ENCODE measurements at regions not wholly inside any gene's neighbourhood (a gene's known extent, or its start where the extent isn't known, plus 50 kb on each side); places are given as distances from the start of the nearest gene placed in this dataset.

DNA sequence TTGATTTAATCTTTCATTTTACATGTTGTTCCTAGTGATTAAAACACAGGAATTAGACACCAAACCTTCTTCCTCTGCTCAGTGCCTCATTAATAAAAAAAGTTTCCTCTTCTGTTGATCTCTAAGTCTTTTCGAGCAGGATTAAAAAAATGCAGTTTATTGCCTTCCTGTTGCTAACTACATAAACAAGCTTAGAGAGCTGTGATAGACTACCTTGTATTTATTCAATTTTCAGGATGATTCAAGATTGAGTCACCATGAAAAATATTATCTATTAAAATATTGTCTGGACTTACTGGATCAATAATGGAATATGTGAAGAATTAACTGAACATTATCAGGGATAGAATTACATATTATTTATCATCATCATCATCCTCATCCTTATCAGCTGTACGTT, 1089.6 kb upstream of the CNTNAP5 start:
- TF ChIP-seq, protein P1, sequence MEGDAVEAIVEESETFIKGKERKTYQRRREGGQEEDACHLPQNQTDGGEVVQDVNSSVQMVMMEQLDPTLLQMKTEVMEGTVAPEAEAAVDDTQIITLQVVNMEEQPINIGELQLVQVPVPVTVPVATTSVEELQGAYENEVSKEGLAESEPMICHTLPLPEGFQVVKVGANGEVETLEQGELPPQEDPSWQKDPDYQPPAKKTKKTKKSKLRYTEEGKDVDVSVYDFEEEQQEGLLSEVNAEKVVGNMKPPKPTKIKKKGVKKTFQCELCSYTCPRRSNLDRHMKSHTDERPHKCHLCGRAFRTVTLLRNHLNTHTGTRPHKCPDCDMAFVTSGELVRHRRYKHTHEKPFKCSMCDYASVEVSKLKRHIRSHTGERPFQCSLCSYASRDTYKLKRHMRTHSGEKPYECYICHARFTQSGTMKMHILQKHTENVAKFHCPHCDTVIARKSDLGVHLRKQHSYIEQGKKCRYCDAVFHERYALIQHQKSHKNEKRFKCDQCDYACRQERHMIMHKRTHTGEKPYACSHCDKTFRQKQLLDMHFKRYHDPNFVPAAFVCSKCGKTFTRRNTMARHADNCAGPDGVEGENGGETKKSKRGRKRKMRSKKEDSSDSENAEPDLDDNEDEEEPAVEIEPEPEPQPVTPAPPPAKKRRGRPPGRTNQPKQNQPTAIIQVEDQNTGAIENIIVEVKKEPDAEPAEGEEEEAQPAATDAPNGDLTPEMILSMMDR (IDR thresholded peaks at IDR 0.05; ENCODE audit: low read depth, low read length), result no peak
- no peak for TF ChIP-seq EZH2phosphoT487 (IDR thresholded peaks at IDR 0.05; ENCODE audit: low read depth)

Measured in OCI-LY3 (cell line).